Aorta (tissue), 5 donors: ENCODE measurements at regions not wholly inside any gene's neighbourhood (a gene's known extent, or its start where the extent isn't known, plus 50 kb on each side); places are given as distances from the start of the nearest gene placed in this dataset.

Source experiments
- ATAC-seq: fragments of 200-7000 bp; cut with Tn5 transposase; one replicate; pipeline ENCODE4 v1.9.1; 2022; ENCODE audit warnings: moderate library complexity; ENCODE audit not compliant: low FRiP score
- DNase-seq, 2 donors: peaks; one replicate each; pipeline ENCODE4 v3.0.0-alpha.2; 2020
- H3K27ac ChIP-seq, 2 donors: one replicate each; pipeline ENCODE4 v1.5.1; 2013; ENCODE audit warnings: low read length in 2 of 2, mild to moderate bottlenecking in 2 of 2, moderate library complexity in 2 of 2, control low read depth in 1 of 2, inconsistent platforms in 1 of 2, low read depth in 1 of 2
- H3K27me3 ChIP-seq, 2 donors: one replicate each; pipeline ENCODE4 v1.6.1; 2013; ENCODE audit warnings: control low read depth in 1 of 2, low read length in 1 of 2, mild to moderate bottlenecking in 1 of 2, moderate library complexity in 1 of 2; ENCODE audit not compliant: insufficient read depth in 2 of 2, control insufficient read depth in 1 of 2
- H3K36me3 ChIP-seq, 2 donors: one replicate each; pipeline ENCODE4 v1.6.1; 2013; ENCODE audit warnings: control low read depth in 1 of 2, low read length in 1 of 2, mild to moderate bottlenecking in 1 of 2; ENCODE audit not compliant: insufficient read depth in 2 of 2, control insufficient read depth in 1 of 2
- H3K4me1 ChIP-seq, 2 donors: one replicate each; pipeline ENCODE4 v1.6.1; 2013; ENCODE audit warnings: low read length in 2 of 2, control low read depth in 1 of 2, mild to moderate bottlenecking in 1 of 2, moderate library complexity in 1 of 2; ENCODE audit not compliant: insufficient read depth in 2 of 2, control insufficient read depth in 1 of 2
- H3K4me3 ChIP-seq, 2 donors: one replicate each; pipeline ENCODE4 v1.5.1; 2013; ENCODE audit warnings: low read length in 2 of 2, control low read depth in 1 of 2, mild to moderate bottlenecking in 1 of 2
- H3K9me3 ChIP-seq: one replicate; pipeline ENCODE4 v1.6.1; 2013; ENCODE audit warnings: mild to moderate bottlenecking, low read length; ENCODE audit not compliant: control insufficient read depth
- WGBS, 2 donors: extraction: QIAGEN DNeasy Blood & Tissue Kit; methylation state at CpG; one replicate each; pipeline ENCODE4 v1.1.7; 2013; 5-methylcytosine and 5-hydroxymethylcytosine counted together
- intact Hi-C, 2 donors: fragments of 100-400 bp; cut with DNase I; formaldehyde crosslinking; loops; one replicate each; pipeline versions ENCODE4 v1.14.2 to v1.15.0; 2022
- donor health status: healthy with polysubstance abuse.
- donor health status: Bipolar disorder and iron deficiency.
- donor health status: DM: no; HTN: no; CAD: no.
- donor health status: DM: no; HTN: no; CAD: no.
- donor health status: DM: yes; HTN: yes; CAD: no.

DNA sequence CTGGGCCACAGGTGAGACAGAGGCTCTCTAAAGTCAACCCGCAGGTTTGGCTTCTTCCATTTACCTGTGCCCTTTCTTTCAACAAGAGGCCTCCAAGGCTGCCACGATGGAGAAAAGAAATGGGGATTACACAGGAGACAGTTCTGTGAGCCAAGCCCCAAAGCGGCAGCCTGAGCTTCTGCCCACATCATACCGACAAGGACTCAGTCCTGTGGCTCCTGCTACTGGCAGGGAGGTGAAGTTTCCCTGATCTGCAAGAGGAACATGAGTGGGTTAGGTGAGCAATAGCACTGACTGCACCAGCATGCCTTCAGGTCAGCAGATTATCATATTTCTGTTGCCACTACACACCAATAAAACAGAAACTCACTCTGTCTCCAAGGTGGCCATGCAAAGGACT is 800.0 kb downstream of the KCNJ18 start:
- no peaks in the 10 kb centered on the region for H3K36me3 ChIP-seq
- intact Hi-C loops, result no loop called here
- no peak for ATAC-seq
- no peaks in the 10 kb centered on the region for H3K27me3 ChIP-seq
- no peak overlapping the region for H3K4me3 ChIP-seq
- H3K4me1 ChIP-seq, result no peaks in the 10 kb centered on the region
- DNase-seq, result no peak
- 51% methylated on average over 4 of the region's 4 CpGs for WGBS, 2 donors
- no peak overlapping the region for H3K27ac ChIP-seq
- peaks cover 5% of the 10 kb centered on the region for H3K9me3 ChIP-seq

DNA sequence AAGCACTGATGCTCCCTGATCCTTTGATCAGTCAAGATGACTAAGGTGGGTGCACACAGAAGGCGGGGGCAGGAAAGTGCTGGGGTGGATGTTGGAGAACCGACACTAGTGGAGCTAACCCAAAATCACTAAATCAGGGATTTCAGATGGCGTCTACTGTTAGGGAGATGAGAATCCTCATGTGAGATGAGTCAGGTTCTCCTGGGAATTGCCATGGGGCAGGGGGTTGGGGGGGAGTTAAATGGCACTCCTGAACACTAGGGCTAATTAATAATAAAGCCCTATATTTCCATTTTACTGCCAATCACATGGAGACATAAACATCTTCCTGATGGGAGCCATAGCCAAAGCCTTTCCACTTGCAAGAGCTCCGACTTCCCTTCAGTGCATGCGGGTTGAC is 804.1 kb downstream of the KCNJ18 start:
- ATAC-seq (no peak), DNase-seq (no peak)
- no peak overlapping the region for H3K27ac ChIP-seq
- 76% methylated on average over 5 of the region's 5 CpGs for WGBS, 2 donors
- no peak overlapping the region for H3K4me3 ChIP-seq
- H3K4me1 ChIP-seq, result no peaks in the 10 kb centered on the region
- intact Hi-C loops, result no loop called here
- H3K9me3 ChIP-seq, result peaks cover 2% of the 10 kb centered on the region
- no peaks in the 10 kb centered on the region for H3K36me3 ChIP-seq
- H3K27me3 ChIP-seq, result no peaks in the 10 kb centered on the region

DNA sequence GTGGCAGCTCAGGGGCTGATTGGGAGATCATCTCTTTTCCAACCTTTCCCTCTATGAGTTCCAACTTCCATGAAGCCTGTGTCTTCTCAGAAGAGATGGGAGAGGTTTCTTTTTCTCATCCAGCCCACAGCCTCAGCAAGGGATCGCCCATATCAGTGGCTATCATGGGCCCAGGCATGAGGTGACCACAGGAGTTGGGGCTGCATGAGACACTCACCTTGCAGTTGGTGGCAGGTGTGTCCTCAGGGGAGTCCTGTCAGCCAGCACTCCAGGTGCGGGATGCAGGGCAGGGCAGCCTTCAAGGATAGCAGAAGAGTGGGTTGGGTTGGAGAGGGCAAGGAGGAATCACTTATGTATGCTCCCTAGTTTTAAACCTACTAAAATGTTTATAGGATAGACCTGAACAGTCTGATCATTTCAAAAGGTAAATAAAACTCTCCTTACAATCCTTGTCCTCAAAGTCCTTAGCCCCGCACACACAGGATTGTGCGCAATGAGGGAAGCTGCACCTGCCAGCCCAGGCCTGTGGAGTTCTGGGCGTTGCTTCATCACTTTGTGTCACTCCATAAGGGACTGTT is 811.1 kb downstream of the KCNJ18 start:
- no peak for ATAC-seq

DNA sequence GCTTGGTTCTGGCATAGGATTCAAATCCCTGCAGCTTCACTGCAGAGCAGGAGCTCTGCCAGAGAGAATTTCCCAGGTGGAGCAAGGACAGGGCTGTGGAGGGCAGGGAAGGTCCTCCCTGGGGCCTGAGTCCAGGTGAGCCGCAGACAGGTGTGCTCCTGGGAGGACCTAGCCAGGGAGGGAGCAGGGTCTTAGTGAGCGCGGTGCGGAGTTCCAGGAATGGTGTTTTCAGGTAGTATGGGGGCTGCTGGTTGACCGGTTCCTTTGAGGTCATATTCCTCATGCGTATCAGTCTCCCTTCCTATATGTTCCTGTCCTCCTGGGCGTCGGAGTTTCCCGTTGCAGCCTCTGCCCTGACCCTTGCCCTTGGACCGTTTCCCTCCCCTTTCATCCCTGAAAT is 813.3 kb downstream of the KCNJ18 start:
- H3K4me1 ChIP-seq, result no peaks in the 10 kb centered on the region
- 85% methylated on average over 10 of the region's 10 CpGs for WGBS, 2 donors
- DNase-seq (no peak), ATAC-seq (no peak)
- H3K9me3 ChIP-seq, result no peaks in the 10 kb centered on the region
- H3K27ac ChIP-seq, result no peak overlapping the region
- no peaks in the 10 kb centered on the region for H3K27me3 ChIP-seq
- H3K36me3 ChIP-seq, result no peaks in the 10 kb centered on the region
- intact Hi-C loops, result no loop called here
- no peak overlapping the region for H3K4me3 ChIP-seq

More for the DNA sequence above, 811.1 kb downstream of the KCNJ18 start:
- Histone ChIP-seq H3K27me3 (no peaks in the 10 kb centered on the region), H3K36me3 (no peaks in the 10 kb centered on the region), H3K4me3 (no peak overlapping the region), H3K27ac (no peak overlapping the region), H3K4me1 (no peaks in the 10 kb centered on the region), H3K9me3 (no peaks in the 10 kb centered on the region)
- DNase-seq, result no peak
- intact Hi-C loops, result no loop called here
- WGBS, 2 donors, result 67 to 69% methylated on average over 5 of the region's 5 CpGs

DNA sequence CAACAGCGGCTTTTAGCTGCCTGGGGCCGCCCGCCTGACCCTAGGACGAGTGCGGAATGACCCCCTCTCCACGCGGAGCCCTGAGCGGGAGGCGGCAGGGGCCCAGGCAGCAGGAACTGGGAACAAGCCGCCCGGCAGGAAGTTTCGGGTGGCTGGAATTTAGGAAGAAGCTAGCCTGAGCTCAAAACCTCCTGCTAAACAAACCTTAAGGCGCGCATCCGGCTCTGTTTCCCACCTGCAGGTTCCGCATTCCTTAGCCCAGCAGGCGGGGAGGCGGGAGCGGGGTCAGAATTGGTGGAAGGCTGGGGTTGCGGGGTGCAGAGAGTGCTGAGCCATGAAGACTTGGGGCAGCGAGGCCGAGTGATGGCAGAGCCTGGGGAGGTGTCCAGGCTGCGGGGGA is 813.9 kb downstream of the KCNJ18 start:
- no peak overlapping the region for H3K27ac ChIP-seq
- intact Hi-C loops, result no loop called here
- 79 to 81% methylated on average over 23 of the region's 23 CpGs for WGBS, 2 donors
- no peaks in the 10 kb centered on the region for H3K4me1 ChIP-seq
- ATAC-seq, result no peak
- no peaks in the 10 kb centered on the region for H3K9me3 ChIP-seq
- H3K36me3 ChIP-seq, result no peaks in the 10 kb centered on the region
- no peak for DNase-seq
- no peaks in the 10 kb centered on the region for H3K27me3 ChIP-seq
- H3K4me3 ChIP-seq, result no peak overlapping the region

DNA sequence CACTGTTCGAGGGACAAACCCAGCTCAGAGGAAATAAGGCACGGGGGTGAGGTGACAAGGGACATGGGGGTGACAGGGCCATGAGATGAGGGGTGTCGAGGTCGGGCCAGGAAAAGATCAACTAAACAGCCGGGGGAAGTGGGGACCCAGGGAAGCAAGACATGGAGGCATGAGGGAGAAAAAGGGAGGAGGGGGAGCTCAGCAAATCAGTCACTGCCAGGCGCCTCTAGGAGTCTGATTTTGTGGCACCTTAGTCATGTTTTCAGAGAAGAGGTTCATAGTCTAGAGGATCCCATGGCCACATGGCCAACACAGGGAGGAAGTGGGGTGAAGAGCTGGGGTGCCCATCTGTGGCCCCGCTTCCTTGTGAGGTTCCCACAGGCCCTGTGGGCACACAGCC is 814.5 kb downstream of the KCNJ18 start:
- no peaks in the 10 kb centered on the region for H3K27me3 ChIP-seq
- no peaks in the 10 kb centered on the region for H3K36me3 ChIP-seq
- H3K27ac ChIP-seq, result no peak overlapping the region
- no peaks in the 10 kb centered on the region for H3K4me1 ChIP-seq
- ATAC-seq, result no peak
- no peaks in the 10 kb centered on the region for H3K9me3 ChIP-seq
- intact Hi-C loops, result no loop called here
- DNase-seq, result no peak
- 76 to 77% methylated on average over 7 of the region's 7 CpGs for WGBS, 2 donors
- H3K4me3 ChIP-seq, result no peak overlapping the region

DNA sequence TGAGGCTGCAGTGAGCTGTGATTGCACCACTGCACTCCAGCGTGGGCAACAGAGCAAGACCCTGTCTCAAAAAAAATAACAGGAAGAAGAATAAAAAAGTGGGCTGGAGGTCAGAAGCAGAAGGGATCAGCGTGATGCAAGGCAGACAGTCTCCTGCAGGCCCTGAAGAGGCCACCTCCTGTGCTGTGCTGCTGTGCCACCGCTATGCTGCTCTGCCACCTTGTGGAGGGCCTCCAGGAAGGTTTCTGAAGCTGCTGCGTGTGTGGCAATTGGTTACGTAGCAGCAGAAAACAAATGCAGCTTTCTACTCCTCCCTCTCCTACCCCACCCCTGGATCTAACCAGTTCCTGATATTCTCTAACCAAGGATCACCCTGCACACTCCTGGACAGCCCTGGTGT is 815.5 kb downstream of the KCNJ18 start:
- intact Hi-C loops, result no loop called here
- DNase-seq (no peak), ATAC-seq (no peak)
- H3K4me3 ChIP-seq, result no peak overlapping the region
- H3K4me1 ChIP-seq, result no peaks in the 10 kb centered on the region
- H3K27ac ChIP-seq, result no peak overlapping the region
- no peaks in the 10 kb centered on the region for H3K27me3 ChIP-seq
- no peaks in the 10 kb centered on the region for H3K36me3 ChIP-seq
- 50 to 52% methylated on average over 5 of the region's 5 CpGs for WGBS, 2 donors
- H3K9me3 ChIP-seq, result no peaks in the 10 kb centered on the region

DNA sequence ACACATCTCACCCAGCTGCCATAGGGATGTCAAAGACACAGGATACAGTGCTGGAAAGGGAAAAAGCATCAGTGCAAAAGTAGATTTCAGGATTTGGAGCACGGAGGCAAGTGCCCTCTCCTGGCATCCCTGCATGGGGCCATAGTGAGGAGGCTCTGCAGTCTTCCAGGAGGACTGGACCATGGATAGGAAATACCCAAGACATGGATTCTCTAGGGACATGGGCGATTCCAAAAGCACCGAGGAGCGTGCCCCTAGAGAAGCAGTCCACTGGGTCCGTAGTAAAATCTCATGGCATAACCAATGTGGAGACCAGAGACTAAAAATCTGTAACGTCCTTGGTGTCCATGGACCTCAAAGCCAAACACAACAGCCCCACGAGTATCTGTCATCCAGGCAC is 818.2 kb downstream of the KCNJ18 start:
- no peaks in the 10 kb centered on the region for H3K27me3 ChIP-seq
- 53 to 55% methylated on average over 7 of the region's 7 CpGs for WGBS, 2 donors
- ATAC-seq, result no peak
- no peak overlapping the region for H3K4me3 ChIP-seq
- H3K36me3 ChIP-seq, result no peaks in the 10 kb centered on the region
- H3K9me3 ChIP-seq, result no peaks in the 10 kb centered on the region
- H3K4me1 ChIP-seq, result no peaks in the 10 kb centered on the region
- intact Hi-C loops, result no loop called here
- H3K27ac ChIP-seq, result no peak overlapping the region
- no peak for DNase-seq

DNA sequence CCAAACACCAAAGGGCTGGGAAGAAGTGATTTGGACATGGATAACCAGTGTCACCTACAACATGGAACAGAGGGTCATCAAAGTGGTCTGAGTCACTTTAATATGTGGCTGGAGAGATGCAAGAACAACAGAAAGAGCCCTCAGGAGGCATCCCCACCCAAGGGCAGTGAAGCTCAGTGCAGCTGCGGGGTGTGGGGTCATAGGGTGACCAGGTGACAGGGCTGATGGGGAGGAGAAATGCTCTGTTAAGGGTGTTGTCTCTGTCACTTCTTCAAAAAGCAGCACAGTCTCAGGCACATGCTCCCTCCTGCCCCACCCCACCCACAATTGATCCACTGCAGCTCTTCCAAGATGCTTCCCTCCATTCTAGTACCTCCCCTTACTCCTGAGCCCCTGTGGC is 819.1 kb downstream of the KCNJ18 start:
- no peaks in the 10 kb centered on the region for H3K36me3 ChIP-seq
- no peaks in the 10 kb centered on the region for H3K9me3 ChIP-seq
- ATAC-seq (no peak), DNase-seq (no peak)
- WGBS, 2 donors, result 59 to 68% methylated on average over 1 of the region's 1 CpG
- no peaks in the 10 kb centered on the region for H3K27me3 ChIP-seq
- intact Hi-C loops, result no loop called here
- H3K4me1 ChIP-seq, result no peaks in the 10 kb centered on the region
- no peak overlapping the region for H3K27ac ChIP-seq
- H3K4me3 ChIP-seq, result no peak overlapping the region
